OCI-LY7 (cell line): ENCODE measurements at regions not wholly inside any gene's neighbourhood (a gene's known extent, or its start where the extent isn't known, plus 50 kb on each side); places are given as distances from the start of the nearest gene placed in this dataset.

Source experiments
- EZH2phosphoT487 ChIP-seq: fragments of 200-600 bp; sonication (generic); IDR thresholded peaks from 2 replicates; pipeline ENCODE4 v1.6.1; 2018; ENCODE audit warnings: low read depth, borderline replicate concordance, mild to moderate bottlenecking, mixed run types, antibody characterized with exemption, low read length, moderate library complexity, mixed read lengths
- TF ChIP-seq, protein P1 (sequence below): fragments of 200-600 bp; sonication (generic); conservative IDR thresholded peaks from 2 replicates; pipeline ENCODE4 v1.5.1; 2014; ENCODE audit warnings: mild to moderate bottlenecking, antibody characterized with exemption, low read length, moderate library complexity, mixed read lengths

DNA sequence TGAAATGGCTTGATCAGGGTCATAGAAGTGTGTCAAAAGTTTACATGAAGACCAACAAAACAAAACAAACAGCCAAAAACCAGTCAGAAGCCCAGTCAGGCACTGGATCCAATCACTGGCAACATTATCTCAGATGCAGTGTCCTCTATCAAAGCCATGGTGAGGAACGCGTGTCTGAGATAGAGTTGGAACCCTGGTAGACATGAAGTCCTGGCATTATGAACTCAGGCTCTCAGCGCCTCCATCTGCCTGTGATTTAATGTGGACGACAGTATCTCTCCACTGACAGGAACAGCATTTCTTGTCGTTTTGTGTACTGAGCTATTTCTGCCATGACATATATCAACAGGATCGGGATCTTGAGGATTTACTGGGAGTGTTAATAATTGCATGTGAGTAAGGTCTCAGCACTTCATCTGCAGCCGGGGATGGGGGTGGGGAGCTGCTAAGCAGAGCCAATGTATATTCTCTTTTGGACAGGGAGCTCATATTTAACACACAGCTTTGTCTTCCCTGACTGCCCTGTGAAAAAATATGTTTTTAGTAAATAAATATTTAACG, 1120.0 kb downstream of the IGSF11 start:
- TF ChIP-seq, protein P1, sequence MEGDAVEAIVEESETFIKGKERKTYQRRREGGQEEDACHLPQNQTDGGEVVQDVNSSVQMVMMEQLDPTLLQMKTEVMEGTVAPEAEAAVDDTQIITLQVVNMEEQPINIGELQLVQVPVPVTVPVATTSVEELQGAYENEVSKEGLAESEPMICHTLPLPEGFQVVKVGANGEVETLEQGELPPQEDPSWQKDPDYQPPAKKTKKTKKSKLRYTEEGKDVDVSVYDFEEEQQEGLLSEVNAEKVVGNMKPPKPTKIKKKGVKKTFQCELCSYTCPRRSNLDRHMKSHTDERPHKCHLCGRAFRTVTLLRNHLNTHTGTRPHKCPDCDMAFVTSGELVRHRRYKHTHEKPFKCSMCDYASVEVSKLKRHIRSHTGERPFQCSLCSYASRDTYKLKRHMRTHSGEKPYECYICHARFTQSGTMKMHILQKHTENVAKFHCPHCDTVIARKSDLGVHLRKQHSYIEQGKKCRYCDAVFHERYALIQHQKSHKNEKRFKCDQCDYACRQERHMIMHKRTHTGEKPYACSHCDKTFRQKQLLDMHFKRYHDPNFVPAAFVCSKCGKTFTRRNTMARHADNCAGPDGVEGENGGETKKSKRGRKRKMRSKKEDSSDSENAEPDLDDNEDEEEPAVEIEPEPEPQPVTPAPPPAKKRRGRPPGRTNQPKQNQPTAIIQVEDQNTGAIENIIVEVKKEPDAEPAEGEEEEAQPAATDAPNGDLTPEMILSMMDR: no peak
- TF ChIP-seq EZH2phosphoT487: no peak
